OCI-LY1 (cell line): ENCODE measurements at regions not wholly inside any gene's neighbourhood (a gene's known extent, or its start where the extent isn't known, plus 50 kb on each side); places are given as distances from the start of the nearest gene placed in this dataset.

ENCODE experiments used
- H2AFZ ChIP-seq: fragments of 200-600 bp; sonication (generic), shearing (Covaris generic); 2 replicates; pipeline ENCODE4 v1.6.0; 2014; ENCODE audit warnings: antibody characterized with exemption, mild to moderate bottlenecking, low read length
- H3F3A ChIP-seq: fragments of 200-600 bp; sonication (generic), shearing (Covaris generic); 2 replicates; pipeline ENCODE4 v1.6.0; 2014; ENCODE audit warnings: mild to moderate bottlenecking, antibody characterized with exemption, low read length, moderate library complexity; ENCODE audit not compliant: insufficient read depth
- H3K27ac ChIP-seq: fragments of 200-600 bp; sonication (generic); 2 replicates; pipeline ENCODE4 v1.5.1; 2014; ENCODE audit warnings: low read length, mixed run types, mild to moderate bottlenecking, low read depth; ENCODE audit not compliant: poor library complexity, severe bottlenecking
- H3K27me3 ChIP-seq: fragments of 200-600 bp; sonication (generic); 2 replicates; pipeline ENCODE4 v1.6.0; 2014; ENCODE audit warnings: antibody characterized with exemption, mild to moderate bottlenecking, low read length, moderate library complexity; ENCODE audit not compliant: insufficient read depth
- H3K36me3 ChIP-seq: fragments of 200-600 bp; sonication (generic); 2 replicates; pipeline ENCODE4 v1.6.1; 2014; ENCODE audit warnings: mild to moderate bottlenecking, antibody characterized with exemption, low read length, moderate library complexity, mixed read lengths; ENCODE audit not compliant: insufficient read depth
- H3K4me1 ChIP-seq: fragments of 200-600 bp; sonication (generic); 2 replicates; pipeline ENCODE4 v1.5.1; 2014; ENCODE audit warnings: mild to moderate bottlenecking, low read length, moderate library complexity; ENCODE audit not compliant: insufficient read depth, severe bottlenecking
- H3K4me2 ChIP-seq: fragments of 200-600 bp; sonication (generic), shearing (Covaris generic); 2 replicates; pipeline ENCODE4 v1.6.1; 2014; ENCODE audit warnings: low read length
- H3K4me3 ChIP-seq: fragments of 200-600 bp; sonication (generic); 2 replicates; pipeline ENCODE4 v1.5.1; 2014; ENCODE audit warnings: low read length, low read depth, mild to moderate bottlenecking, mixed read lengths; ENCODE audit not compliant: poor library complexity, severe bottlenecking
- H3K79me2 ChIP-seq: fragments of 200-600 bp; shearing (Covaris generic); 2 replicates; pipeline ENCODE4 v1.6.1; 2016; ENCODE audit warnings: mixed run types, low read length, mixed read lengths; ENCODE audit not compliant: insufficient read depth
- H3K9ac ChIP-seq: fragments of 200-600 bp; sonication (generic), shearing (Covaris generic); 2 replicates; pipeline ENCODE4 v1.6.1; 2014; ENCODE audit warnings: mild to moderate bottlenecking, low read length, mixed read lengths
- H3K9me2 ChIP-seq: fragments of 200-600 bp; sonication (generic), shearing (Covaris generic); 2 replicates; pipeline ENCODE4 v1.6.1; 2014; ENCODE audit warnings: low read depth, mild to moderate bottlenecking, low read length, mixed read lengths
- H3K9me3 ChIP-seq: fragments of 200-600 bp; shearing (Covaris generic); 2 replicates; pipeline ENCODE4 v1.6.1; 2014; ENCODE audit warnings: low read length, mixed read lengths
- H4K20me1 ChIP-seq: fragments of 200-600 bp; sonication (generic), shearing (Covaris generic); 2 replicates; pipeline ENCODE4 v1.6.0; 2016; ENCODE audit warnings: mild to moderate bottlenecking, low read length; ENCODE audit not compliant: insufficient read depth
- CTCF ChIP-seq: fragments of 200-600 bp; sonication (generic), shearing (Covaris generic); IDR thresholded peaks from 2 replicates; pipeline ENCODE4 v1.5.1; 2017; ENCODE audit warnings: mild to moderate bottlenecking, antibody characterized with exemption, low read length, moderate library complexity, mixed read lengths
- EZH2 ChIP-seq: fragments of 200-600 bp; sonication (generic), shearing (Covaris generic); IDR thresholded peaks from 2 replicates; pipeline ENCODE4 v1.8.0; 2017; ENCODE audit warnings: borderline replicate concordance, mixed run types, mild to moderate bottlenecking, antibody characterized with exemption, low read length, moderate library complexity, mixed read lengths

- Histone ChIP-seq H3K9me3 (no peaks in the 10 kb centered on the region), H3K79me2 (no peaks in the 10 kb centered on the region), H3K9ac (no peak overlapping the region), H2AFZ (no peak overlapping the region), H3F3A (no peaks in the 10 kb centered on the region), H3K4me3 (no peak overlapping the region), H3K9me2 (no peaks in the 10 kb centered on the region), H3K4me1 (no peaks in the 10 kb centered on the region), H3K27ac (no peak overlapping the region), H3K4me2 (no peak overlapping the region), H4K20me1 (no peaks in the 10 kb centered on the region), H3K27me3 (no peaks in the 10 kb centered on the region), H3K36me3 (no peaks in the 10 kb centered on the region)
- TF ChIP-seq CTCF (no peak), EZH2 (no peak)
Observed at GRCh38 chr6:16851758-16852157, 90.5 kb upstream of the ATXN1 start.

DNA sequence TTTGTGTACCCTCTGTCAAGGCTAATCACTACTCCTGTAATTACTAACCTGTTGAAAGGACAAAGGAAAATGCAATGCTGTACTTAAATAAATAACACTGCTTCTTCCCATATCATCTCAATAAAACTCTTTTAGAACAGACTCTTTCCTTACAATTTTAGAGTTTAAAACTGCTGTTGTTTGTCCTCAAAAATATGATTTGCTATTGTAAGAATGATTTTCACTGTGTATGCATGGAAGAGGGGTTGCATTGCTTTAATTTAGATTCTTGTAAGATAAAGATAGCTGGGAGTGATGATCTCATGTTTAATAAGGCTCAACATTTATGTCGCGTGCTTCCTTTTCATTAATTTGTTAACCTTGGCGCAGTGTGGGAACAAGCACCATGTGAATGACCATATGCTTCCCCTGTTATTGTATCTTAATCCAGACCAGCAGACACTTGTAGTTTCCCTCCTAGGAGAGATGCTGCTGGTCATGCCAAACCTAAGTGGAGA is 89.8 kb upstream of the ATXN1 start:
- no peaks in the 10 kb centered on the region for H3K27me3 ChIP-seq
- no peaks in the 10 kb centered on the region for H3F3A ChIP-seq
- H3K27ac ChIP-seq, result no peak overlapping the region
- no peaks in the 10 kb centered on the region for H3K36me3 ChIP-seq
- H4K20me1 ChIP-seq, result no peaks in the 10 kb centered on the region
- H3K9ac ChIP-seq, result no peak overlapping the region
- no peak overlapping the region for H2AFZ ChIP-seq
- no peaks in the 10 kb centered on the region for H3K79me2 ChIP-seq
- no peaks in the 10 kb centered on the region for H3K9me2 ChIP-seq
- H3K4me1 ChIP-seq, result no peaks in the 10 kb centered on the region
- H3K4me2 ChIP-seq, result no peak overlapping the region
- H3K9me3 ChIP-seq, result no peaks in the 10 kb centered on the region
- TF ChIP-seq CTCF, result no peak
- TF ChIP-seq EZH2, result no peak
- no peak overlapping the region for H3K4me3 ChIP-seq

DNA sequence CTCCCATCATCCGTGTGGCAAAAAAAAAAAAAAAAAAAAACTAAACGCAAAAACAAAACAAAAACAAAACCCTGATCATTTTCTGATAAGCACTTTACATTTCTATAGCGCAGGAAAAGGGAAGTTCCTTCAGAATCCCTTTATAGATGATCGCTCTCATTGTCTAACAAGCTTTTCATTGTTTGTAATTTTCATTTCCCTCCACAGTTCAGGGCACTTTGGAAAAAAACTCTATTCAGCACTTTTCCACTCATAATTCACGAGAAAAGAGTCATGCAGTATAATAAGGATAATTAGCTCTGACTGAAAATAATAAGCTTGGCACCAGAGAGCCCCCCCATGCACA is 89.4 kb upstream of the ATXN1 start:
- Histone ChIP-seq H2AFZ (no peak overlapping the region), H3K27me3 (no peaks in the 10 kb centered on the region), H3K9ac (no peak overlapping the region), H3K79me2 (no peaks in the 10 kb centered on the region), H4K20me1 (no peaks in the 10 kb centered on the region), H3K4me3 (no peak overlapping the region), H3K9me2 (no peaks in the 10 kb centered on the region), H3F3A (no peaks in the 10 kb centered on the region), H3K9me3 (no peaks in the 10 kb centered on the region), H3K36me3 (no peaks in the 10 kb centered on the region), H3K27ac (no peak overlapping the region), H3K4me2 (no peak overlapping the region), H3K4me1 (no peaks in the 10 kb centered on the region)
- TF ChIP-seq CTCF (no peak), EZH2 (no peak)
